ENCODE measurements at regions not wholly inside any gene's neighbourhood (a gene's known extent, or its start where the extent isn't known, plus 50 kb on each side); places are given as distances from the start of the nearest gene placed in this dataset.

DNA sequence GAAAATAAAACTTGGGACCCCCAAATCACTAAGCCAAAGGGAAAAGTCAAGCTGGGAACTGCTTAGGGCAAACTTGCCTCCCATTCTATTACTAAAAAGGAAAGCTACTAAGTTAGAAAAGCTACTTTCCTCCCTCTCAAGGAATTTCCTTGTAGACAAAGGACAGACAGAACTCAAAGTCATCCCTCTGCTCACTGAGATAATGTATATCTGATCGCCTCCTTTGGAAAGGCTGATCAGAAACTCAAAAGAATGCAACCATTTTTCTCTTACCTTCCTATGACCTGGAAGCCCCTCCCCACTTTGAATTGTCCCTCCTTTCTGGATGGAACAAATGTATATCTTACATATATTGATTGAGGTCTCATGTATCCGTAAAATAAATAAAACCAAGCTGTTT lies 190.5 kb upstream of the DCN start:
- DNase-seq = no peak

DNA sequence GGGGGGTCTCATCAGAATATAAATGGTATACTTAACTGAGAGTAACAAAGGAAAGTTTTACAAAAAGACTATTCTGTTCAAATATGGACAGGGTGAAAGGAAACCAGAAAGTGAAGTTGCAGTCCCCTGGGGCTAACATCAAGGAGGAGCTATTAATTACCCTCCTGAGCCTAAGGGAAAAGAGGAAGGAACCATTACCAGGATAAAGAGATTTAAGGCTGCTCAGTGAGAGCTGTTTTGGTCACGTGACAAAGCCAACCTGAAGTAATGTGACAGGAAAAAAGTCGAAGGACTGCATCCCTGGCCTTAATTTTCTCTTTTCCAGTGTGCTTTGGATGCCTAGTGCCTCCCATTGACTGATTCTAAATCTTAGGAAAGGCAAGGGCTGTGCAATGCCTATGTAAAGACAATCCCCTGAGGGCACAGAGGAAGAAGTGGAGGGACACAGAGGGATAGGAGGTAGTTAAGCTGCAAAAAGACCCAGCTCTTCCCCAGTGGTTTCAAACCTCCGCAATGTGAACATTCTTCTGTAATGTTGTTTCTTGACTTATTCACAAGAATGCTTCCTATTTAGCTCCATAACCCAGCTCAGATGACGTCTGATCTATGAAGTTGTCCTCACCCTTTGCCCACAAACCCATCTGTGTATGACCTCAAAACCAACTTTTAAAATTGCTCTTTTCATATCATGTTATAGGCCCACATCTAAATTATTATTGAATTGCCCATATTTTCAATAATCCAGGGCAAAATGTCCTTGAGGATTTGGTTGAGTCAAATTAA lies 187.7 kb upstream of the DCN start:
- no peak for DNase-seq

DNA sequence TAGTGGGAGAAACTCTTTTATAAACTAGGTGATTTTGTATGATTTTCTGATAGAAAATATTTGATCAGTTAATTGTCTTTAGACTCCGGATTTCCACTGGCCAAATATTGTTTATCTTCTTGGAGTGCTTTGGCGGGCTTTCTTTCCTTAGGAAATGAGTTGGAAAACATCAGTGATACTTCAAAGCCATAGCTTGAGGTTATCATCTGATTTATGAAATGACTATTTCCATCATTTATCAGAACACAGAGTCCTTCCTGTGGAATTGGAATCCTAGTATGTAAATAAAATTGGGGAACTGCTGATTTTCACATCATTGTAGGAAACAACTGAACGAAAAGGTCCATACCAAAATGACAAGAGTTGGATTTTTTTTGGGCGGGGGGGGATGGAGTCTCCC lies 186.0 kb upstream of the DCN start:
- DNase-seq = no peak

DNA sequence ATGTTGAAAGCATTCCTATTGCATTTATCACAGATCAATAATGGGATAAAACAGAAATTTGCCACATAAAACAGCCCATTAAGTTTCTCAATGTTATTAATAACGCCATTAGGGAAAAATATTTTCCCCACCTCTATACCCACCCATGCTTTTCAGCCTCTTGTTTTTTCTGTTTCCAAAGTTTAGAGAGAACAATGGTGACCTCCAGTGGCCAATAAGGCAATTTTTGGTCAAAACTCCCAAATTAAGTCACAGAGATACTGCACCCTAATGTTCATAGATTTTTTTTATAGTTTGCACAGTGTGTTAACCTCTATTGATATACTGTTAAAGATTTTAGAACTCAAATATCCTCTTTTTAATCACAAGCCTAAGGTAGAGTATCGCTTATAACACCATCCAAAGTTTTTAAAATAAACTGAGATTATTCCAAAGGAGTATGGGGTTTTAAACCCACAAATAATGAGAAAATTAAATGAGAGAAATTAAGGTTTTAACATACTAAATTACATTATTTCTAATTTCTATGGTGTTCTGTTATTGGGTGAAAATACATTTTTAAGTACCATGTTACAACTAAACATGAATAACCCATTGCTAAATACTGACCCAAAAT lies 184.7 kb upstream of the DCN start:
- DNase-seq = no peak

DNA sequence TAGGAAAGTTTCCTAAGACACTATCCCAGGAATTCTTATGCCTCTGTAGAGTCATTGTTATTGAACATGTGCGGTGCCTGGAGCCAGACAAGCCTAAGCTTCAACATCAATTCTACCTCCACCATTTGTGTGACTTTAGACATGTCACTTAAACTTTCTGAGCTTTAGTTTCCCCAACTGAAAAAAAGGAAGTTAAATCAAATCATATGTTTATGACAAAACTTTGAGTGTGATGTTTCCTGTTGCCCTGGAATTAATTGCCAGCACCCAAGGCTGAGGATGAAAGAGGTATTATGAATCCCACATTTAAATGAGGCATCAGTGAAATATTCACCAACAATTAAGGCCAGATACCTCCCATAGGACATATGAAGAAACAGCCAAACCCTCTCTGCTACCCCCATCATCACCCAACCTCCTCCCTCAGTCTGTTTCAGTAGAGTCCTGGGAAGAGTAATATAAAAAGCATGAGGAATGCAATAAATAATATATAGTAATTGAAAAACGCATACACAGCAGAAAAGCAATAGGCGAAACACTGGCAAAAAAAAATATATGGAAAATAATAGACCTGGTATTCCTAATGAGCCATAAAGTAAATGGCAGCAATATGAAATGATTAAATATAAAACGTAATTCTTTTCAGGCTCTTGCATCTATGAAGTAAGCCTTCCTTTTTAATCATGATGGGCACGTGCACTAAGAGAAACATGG lies 182.0 kb upstream of the DCN start:
- no peak for DNase-seq

DNA sequence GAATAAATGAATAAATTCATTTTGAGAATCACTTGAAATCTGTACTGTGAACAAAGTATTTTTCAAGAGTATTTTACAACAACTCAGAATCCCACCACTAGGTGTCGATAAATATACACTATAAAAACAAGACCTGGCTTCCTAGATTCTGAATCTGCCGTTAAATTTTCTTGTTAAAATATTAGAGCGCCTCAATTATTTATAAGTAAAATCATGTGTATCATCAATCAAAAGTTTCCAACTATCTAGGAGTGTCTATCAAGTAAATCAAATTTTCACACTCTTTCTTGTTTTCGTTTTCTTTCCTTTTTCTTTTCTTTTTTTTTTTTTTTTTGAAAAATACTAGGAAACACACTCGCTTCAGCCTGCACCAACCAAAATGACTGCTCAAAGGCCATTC lies 179.2 kb upstream of the DCN start:
- DNase-seq = no peak

DNA sequence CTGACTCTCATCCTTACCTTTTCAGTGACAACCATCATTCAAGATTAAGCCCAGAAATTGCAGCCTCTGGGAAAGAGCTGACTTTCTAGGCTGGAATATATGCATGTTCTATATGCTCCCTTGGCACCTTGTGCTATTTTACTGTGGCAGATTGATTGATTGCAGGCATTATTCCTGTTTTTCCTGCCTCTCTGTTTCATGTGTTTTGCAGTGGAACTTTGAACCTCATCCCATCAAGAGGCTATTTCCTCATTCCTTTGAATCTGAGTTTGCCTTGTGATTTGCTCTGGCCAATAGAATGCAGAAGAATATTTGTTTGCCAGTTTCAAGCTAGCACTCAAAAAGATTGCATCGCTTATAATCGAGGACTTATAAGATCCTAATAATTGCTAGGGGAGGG lies 174.8 kb upstream of the DCN start:
- DNase-seq = no peak

DNA sequence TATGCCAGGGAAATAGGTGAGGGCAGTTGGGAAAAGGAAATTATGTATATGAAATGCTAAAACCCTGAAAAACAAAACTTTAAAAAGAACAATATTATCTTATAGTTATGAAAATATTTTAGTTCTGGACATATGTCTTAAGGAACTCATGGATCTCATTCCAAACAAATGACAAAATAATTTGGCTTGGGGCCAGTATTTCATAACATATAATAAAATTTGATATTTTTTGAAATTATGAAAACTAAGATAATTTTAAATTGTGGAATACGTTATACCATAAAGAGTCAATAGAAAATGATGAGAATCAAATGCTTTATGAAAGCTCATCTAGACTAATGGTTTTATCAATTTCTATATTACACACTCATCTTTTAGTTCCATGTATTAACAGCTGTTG lies 173.8 kb upstream of the DCN start:
- DNase-seq = no peak

DNA sequence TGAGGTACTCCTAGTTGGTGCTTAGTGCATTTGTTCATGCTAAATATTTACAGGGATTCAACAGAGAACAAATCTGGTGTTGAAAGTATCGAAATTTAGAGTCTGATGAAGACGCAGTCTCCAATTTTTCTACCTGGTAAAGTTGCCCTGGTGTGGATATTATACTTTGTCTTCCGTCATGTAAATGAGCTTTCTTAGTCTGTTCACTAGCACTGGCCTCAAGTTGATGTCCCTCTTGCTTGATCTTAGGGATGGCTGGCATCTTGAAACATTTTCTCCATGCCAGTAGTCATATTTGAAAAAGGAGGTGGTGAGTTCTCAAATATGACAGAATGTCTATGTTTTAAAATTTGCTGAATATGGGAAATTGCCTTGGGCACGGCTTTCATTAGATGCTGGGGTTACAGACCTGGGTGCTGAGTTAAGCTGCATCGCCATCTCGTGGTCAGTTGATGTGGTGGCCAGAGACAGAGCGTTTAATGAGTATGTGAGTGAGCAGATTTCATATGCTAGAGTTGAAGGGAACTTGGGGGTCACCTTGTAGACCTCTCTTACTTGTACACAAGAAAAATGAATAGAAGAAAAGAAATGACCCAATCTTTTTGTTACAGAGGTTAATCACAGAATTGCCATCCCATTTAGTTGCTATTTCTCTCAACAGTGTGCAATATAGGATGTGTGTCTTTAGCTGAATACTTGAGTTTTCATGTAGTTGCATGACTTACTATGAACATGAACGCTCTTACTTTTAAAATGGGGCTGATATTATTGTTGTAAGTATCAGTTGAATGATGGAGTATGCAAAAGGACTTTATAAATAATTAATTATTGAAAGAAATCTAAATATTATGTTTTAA lies 172.8 kb upstream of the DCN start:
- DNase-seq = peak; percentile 57

DNA sequence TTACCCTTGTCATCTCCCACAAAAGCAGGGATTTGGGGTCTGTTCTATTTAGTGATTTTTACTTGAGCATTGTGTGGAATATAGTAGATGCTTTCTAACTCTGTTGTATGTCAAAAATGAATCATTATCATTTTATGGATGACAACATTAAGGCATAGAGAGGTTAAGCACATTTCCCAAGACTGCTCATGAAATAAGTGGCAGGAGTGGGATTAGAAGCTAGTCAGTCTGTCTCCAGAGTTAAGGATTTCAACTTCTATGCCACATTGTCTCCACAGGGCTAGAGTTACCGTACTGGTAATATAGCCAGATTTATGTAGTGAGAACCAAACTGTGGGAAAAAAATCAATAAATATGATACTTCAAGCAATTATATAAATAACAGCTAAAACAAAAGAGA lies 170.6 kb upstream of the DCN start:
- no peak for DNase-seq

DNA sequence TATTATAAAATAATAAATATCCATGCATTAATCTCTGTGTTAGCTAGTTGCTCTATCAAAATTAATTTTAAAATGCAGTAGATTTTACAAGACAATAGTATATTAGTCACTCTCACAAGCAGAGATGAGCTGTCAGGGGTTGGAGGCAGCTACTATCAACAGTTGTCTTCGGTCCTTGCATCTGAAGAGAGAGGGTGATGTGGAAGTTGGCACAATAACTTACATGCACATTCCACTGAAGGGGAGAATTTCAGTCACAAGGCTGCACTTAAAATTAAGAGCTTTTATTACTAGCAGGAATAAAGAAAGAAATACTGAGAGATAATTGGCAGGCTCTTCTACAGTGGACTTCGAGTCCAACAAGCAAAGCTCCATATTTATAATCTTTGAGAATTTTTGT lies 166.9 kb upstream of the DCN start:
- DNase-seq = no peak

DNA sequence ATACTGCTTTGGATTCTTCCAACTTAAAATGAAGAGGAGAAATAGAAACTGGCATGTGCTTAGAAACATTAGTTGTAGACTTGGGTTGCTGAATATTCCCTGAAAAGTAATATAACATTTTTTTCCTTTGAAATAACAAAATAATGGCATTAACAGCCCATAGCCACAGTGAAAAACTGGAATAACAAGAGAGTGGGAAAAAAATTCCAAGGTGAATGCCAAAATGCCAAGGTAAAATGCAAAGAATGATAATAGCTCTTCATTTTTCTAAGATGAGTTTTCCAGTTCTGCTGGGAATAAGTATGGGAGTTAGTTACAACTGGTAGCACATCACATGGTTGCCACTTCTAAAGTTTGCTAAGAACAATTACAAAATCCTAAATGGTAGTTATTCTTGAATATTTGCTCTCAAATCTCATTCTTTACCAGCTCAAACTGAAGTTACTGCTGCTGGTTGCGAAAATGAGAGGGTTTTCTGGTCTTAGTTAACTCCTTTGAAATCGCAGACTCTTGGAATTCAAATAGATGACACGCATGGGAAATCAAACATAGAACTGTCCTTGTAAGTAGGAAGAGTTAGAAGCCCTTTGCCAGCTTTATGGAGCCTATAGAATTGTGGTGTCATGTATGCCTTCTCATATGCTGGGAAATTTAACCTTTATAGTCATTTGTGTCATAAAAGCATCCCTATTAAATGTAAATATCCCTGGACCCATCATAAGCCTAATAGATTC lies 165.0 kb upstream of the DCN start:
- DNase-seq = no peak

DNA sequence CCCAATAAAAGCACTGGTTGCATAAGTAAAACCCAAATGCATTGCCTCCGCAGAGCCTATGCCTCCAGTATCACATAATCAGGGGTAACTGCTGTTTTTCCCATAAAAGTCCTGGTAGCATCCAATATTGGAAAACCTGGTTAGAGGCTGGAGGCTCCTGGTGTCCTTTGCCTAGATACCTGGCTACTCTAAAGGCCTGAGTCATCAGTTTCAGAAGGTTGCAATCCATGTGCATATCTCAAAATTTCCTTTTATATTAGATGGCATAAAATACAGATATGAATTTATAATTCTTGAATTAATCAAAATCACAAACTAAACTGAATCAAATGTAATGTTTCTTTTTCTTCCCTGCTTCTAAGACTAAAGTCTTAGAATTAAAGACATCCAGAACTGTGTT lies 164.2 kb upstream of the DCN start:
- no peak for DNase-seq

DNA sequence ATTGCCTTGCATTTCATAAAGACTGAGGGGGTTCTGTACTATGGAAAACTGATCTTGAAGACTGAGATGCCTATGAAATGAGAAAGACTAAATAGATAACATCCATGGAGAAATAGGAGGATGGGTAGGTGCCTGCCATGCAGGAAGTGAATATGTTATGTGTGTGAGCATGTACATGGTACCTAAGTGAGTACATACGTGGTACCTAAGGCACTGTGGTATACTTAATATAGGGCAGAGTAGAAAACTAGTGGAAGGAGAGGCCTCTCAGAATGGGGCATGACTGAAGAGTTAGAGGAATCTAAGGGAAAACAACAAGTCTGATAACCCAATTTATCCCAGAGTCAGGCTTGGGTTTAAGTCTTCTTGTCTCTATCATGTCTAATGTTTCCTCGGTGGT lies 161.8 kb upstream of the DCN start:
- DNase-seq = no peak

DNA sequence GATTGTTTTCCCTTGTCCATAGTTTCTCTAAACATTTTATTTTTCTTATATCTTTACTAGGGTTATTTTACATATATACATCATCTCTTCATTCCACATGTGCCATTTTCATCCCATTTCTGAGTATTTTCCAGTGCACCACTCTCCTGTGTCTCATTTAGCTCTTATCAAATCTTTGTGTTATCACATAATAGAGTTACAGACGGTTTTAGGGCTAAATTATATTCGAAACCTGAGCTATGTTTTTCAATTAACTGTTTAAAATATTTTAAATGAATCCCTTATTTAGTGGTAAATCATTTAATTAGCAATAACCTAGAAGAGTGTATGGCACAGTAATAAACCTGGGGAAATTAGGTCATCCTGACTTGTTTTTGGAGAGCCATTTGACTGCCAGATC lies 160.4 kb upstream of the DCN start:
- DNase-seq = no peak

DNA sequence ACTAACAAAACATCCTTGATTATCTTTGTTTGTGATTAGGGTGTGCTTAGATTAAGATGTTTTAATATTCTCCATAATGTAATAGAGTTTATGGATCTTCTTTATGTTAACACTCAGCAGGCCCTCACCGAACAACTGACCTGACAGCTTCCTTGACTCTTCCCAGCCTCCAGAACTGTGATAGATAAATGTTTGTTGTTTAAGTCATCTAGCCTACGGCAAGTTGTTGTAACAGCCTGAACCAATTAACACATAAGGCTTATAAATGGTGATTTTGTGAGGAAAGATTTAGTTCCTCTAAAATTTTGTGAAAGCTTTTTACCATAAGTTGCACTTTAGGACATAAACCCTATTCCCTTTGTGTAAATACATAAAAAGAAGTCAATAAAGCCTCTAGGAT lies 156.5 kb upstream of the DCN start:
- DNase-seq = no peak

DNA sequence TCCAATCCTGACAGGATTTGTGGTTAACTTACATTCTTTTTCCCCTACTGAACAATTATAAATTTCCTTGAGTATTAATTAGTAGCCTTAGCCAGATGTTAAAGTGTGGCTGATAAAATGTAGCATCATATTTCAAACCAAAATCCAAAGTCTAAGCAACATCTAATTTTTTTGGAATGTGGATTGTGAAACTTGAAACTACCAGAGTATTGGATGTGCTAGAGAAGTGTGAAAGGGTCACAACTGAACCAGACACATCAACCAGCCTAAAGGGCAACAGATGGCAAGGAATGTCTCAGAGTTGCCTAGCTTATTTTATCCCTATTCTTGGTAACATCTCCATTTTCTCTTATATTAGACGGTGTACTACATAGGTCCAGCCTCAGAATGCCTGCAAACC lies 153.1 kb upstream of the DCN start:
- no peak for DNase-seq

DNA sequence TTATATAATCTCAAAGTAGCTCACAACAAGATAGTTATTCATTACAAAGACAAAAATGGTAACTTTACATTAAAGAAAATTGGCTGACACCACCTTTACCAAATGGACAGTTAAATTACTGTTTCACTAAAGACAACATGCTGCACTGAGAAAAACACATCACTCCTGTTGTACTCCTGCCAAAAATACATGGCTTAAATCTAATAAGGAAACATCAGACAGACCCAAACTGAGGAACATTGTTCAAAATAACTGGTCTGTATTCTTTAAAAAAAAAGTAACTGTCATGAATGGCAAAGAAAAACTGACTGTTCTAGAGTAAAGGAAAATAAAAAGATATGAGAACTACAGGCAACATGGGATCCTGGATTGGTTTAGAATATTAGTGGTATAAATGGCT lies 151.3 kb upstream of the DCN start:
- no peak for DNase-seq

DNA sequence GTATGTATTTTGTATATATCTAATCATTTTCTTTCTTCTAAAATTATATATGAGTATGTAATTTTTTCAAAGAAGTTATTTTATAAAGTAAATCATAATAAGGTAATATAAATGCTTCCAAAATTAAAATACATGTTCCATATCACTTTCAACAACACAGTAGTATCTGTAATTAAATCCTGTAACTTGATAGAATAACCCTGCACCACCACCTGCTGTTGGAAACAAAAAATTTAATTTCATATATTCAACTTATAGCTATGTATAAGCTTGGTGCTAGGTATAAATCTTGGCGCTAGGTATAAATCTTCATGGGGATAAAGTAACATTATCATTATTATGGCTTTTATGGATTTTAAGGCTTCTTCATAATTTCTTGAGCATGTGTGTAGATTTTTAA lies 149.7 kb upstream of the DCN start:
- no peak for DNase-seq

DNA sequence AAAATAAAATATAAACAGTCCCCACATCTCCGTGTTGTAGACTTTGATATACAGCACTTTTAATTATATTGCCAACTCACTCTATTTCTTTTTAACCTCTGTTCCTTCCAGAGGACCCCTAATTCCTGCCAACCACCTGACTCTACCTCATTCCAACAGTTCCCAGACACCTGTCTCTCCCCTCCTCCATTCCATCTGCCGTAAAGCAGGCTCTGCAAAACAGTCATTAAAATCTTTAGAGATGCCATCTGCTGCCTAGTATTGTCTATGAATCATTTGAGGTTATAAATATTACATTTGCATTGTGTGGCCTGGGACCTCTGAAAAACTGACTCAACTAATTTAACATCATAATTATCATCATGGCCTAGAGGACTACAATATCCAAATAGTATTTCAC lies 148.8 kb upstream of the DCN start:
- no peak for DNase-seq

DNA sequence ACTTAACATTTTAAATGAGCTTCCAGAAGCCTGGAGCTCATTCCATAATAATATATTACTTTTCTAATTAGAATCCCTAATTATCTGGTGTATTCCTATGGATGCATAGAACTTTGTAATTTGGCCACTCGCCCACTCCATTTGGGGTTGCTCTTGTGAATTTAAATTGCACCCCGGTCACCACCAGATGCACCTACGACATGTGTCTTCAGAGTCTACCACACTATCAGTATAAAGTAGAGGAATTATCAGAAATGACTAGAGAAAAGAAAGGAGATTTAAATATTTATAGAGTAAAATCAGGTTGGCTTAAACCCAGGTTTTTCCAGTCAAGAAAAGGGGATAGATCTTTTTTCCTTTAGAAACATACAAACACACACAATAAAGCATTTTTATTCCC lies 145.8 kb upstream of the DCN start:
- DNase-seq = no peak

DNA sequence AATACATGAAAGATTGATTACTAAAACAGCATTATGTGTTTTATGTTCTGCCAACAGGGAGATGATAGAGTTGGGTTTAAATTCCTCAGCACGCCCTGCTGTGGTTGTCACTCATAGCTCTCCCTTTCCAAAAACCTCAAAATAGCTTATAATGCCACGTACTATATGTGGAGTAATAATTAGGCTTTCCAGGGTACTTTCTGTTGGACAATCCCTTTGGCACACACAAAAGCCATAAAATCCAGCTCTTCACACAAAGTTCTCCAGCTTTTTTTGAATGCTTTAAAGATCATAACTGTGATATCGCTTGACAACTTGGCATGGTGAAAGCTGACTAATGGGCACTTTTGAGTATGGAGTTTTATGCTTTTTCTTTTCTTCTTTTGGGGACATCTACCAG lies 145.3 kb upstream of the DCN start:
- DNase-seq = no peak

DNA sequence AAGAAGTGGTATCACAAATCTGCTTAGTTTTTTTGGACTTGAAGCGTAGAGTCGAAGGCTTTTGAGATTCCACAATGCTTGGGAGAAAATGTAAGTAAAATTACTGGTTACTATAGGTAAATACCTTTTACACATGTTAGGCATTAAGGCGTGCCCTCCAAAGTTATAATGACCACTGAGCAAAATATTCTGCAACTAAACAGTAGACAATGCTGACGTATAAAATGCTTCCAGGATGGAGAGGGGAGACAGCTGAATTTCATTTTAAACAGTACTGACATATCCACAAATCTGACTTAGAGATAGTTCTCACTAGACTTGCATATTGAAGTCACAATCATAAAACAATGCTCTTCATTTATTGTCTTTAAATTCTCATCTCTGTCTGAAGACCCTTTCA lies 144.5 kb upstream of the DCN start:
- DNase-seq = no peak

Data from activated CD8-positive, alpha-beta memory T cell treated with anti-CD3 and anti-CD28 coated beads, Interleukin-2, amount 50 U/mL, for 48 hours (primary cell).